Right hindlimb (tissue), 1 donor: ENCODE measurements at regions not wholly inside any gene's neighbourhood (a gene's known extent, or its start where the extent isn't known, plus 50 kb on each side); places are given as distances from the start of the nearest gene placed in this dataset.

Source experiments
- DNase-seq: peaks from one replicate; pipeline ENCODE4 v3.0.0-alpha.2; 2018

DNA sequence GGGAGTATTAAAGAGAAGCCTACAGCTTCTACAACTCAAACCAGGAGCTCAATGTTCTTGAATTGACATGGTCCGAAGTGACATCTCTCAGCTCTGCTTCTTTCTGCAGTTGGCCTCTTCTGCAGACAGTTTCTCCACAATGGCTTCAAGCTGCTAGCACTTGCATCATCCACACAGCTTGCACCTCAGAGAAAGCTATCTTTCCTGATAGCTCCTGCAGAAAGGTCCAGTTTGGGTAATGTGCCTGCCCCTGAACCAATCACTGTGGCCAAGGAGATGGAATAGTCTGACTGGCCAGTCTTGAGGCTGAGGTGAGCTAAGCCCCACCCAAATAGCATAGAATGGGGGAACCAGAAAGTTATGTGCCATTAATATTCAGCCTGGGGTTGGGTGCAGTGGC is 95.8 kb upstream of the ABCA1 start:
- DNase-seq: no peak

DNA sequence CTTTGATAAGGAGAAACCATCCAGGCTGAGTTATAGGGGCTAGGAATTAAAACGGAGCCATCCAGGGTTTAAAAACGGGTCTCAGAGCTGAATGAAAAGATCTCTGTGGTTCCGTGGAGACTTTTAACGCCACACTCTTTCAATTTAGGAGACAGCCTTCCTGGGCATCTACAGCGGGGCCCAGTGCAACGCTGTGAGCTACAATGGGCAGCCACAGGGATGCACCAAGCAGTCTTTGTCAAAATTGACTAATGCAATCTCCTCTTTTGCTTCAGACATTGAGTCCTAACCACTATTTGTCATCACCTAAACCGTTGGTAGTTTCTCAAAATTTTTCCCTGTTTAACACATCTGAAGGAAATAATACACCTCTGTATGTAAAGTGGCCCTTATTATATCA is 96.6 kb upstream of the ABCA1 start:
- no peak for DNase-seq

DNA sequence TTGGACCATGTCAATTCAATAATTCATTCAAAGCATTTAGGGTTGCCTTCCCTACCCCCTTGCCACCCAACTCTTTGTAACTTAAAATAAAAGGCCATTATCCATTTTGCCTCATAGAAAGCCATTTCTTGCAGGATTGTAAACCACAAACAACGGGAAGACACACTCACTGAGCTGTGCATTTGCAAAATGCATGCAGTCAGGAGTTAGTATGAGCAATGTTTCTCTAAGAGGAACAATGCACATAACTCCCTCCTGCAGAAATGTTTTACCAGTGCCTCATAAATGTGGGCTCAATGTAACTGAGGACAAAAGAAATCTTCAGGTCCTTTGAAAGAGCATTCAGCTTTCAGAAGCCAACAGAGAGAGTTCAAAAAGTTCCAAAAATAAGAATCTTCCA is 98.5 kb upstream of the ABCA1 start:
- no peak for DNase-seq

- DNase-seq: no peak
Measured at GRCh38 chr9:105027084-105027483, 99.1 kb upstream of the ABCA1 start.

DNA sequence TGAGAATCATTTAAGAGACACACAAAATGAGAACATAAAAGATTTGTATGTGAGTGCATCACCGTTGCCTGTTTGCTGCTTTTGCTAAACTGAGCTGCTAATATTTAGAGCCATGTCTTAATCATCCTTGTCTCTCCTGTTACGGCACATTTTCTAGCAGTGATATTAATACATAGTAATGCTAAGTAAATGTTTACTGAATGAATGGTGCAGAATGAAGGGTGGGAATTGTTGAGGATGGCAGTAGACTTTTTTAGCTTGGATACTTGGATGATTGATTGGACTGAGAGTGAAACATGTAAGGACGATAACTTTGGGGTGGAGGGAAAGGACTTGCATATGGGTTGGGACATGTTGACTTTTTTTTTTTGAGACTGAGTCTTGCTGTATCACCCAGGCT is 102.3 kb upstream of the ABCA1 start:
- no peak for DNase-seq

- no peak for DNase-seq
Measured at GRCh38 chr9:105037139-105037538, 109.2 kb upstream of the ABCA1 start.

GRCh38 chr9:105038051-105038450 is 110.1 kb upstream of the ABCA1 start:
- no peak for DNase-seq

- DNase-seq: no peak
Measured at GRCh38 chr9:105039175-105039799, 111.3 kb upstream of the ABCA1 start.

DNA sequence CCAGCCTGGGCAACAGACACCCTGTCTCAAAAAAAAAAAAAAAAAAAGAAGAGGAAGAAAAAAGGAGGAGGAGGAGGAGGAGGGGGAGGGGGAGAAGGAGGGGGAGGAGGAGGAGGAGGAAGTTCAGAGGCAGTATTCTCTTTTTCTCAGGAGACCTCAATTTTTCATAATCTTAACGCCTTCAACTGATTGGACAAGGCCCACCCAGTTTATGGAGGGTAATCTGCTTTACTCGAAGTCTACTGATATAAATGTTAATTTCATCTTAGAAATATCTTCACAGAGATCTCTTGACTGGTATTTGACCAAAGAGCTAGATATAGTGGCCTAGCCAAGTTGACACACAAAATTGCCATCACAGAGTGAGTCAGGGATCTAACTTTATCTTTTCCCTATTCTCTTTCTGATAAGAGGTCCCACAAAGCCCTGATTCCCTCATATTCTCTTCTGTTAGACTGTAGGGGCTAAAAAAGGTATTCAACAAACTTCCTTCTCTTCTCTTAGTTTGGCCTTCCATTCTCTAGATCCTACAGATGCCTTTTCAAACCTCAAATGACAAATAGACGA is 115.5 kb upstream of the ABCA1 start:
- DNase-seq: no peak

DNA sequence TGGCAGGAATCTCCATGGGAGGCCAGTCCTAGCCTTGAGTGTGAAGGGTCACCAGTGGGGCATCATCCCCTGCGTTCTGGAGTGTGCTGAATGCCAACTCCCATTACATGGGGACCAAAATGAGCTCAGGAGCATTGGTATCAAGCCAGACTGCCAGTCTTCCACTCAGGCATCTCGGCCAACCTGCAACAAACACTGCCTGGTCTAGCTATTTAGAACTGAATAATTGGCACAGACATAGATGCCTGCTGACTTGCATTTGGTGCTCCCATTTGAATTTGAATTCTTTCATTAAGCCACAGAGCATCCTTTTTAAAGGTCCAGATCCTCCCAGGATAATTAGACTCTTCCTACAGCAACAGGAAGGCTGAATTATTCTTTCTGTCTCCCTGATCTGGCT is 116.6 kb upstream of the ABCA1 start:
- DNase-seq: no peak

- DNase-seq: no peak
Measured at GRCh38 chr9:105046907-105047741, 119.2 kb upstream of the ABCA1 start.

GRCh38 chr9:105047742-105048041 is 119.7 kb upstream of the ABCA1 start:
- DNase-seq: no peak

- DNase-seq: no peak
Measured at GRCh38 chr9:105048331-105048730, 120.4 kb upstream of the ABCA1 start.

GRCh38 chr9:105050296-105050695 is 122.3 kb upstream of the ABCA1 start:
- DNase-seq: no peak

- no peak for DNase-seq
Measured at GRCh38 chr9:105051897-105052296, 123.9 kb upstream of the ABCA1 start.

DNA sequence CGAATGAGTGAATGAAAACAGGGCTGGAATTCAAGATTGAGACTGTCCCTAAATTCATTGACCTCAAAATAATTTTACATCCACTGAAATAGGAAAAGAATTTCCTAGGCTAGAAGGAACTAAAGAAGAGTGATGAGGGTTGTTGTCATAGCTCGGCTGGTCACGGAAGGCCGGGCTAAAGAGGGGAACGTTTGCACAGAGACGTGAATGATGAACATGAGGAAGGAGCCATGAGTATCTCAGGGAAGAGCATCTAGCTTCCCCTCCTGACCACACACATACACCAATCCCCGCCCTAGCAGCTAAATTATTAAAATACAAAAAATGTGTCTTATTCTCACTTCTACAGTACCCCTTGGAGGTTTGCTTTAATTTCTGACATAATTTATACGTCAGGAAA is 124.4 kb upstream of the ABCA1 start:
- DNase-seq: no peak

DNA sequence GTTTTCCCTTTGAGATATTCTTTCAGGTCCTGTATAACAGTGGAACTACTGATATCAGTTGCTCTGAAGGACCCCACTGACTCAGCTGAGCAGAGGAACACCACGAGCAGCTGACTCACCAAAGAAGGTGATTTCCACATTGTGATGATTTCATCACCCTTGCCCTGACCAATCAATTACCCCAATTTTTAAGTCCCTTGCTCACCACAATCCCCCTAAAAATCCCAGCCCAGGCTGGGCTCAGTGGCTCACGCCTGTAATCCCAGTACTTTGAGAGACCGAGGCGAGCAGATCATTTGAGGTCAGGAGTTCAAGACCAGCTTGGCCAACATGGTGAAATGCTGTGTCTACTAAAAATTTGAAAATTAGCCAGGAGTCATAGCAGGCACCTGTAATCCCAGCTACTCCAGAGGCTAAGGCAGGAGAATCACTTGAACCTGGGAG is 125.3 kb upstream of the ABCA1 start:
- DNase-seq: no peak

- DNase-seq: no peak
Measured at GRCh38 chr9:105054491-105054890, 126.5 kb upstream of the ABCA1 start.

GRCh38 chr9:105055917-105056316 is 128.0 kb upstream of the ABCA1 start:
- no peak for DNase-seq

- no peak for DNase-seq
Measured at GRCh38 chr9:105057551-105057950, 129.6 kb upstream of the ABCA1 start.

- DNase-seq: no peak
Measured at GRCh38 chr9:105059252-105059651, 131.3 kb upstream of the ABCA1 start.

DNA sequence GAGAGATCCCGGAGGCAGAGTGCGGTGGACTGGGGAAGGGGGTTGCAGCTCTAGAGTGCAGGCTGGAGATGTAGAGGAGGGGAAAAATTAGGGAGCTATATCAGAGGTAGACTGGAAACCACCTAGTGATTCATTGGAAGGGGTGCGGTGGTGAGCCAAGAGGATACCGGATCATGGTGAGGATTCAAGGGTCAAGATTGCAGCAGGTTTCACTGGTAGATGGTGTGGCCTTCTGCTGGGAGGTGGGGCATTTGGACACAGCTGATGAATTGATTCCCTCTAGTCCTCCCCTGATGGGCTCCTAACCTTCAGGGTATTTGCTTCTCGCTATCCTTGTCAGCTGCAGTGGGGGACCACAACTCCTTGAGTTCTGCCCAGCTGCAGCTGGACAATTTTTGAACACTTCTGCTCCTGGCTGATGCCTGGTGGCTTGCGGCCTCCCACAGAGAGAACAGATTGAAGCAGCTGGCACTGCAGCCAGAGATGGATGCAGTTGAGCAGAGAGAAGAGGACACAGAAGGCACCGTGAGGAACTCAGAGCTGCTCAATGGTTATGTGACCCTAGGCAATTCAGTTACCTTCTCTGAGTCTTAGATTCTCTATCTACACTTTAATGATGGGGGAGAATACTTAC is 134.4 kb upstream of the ABCA1 start:
- DNase-seq: peak; percentile 62

DNA sequence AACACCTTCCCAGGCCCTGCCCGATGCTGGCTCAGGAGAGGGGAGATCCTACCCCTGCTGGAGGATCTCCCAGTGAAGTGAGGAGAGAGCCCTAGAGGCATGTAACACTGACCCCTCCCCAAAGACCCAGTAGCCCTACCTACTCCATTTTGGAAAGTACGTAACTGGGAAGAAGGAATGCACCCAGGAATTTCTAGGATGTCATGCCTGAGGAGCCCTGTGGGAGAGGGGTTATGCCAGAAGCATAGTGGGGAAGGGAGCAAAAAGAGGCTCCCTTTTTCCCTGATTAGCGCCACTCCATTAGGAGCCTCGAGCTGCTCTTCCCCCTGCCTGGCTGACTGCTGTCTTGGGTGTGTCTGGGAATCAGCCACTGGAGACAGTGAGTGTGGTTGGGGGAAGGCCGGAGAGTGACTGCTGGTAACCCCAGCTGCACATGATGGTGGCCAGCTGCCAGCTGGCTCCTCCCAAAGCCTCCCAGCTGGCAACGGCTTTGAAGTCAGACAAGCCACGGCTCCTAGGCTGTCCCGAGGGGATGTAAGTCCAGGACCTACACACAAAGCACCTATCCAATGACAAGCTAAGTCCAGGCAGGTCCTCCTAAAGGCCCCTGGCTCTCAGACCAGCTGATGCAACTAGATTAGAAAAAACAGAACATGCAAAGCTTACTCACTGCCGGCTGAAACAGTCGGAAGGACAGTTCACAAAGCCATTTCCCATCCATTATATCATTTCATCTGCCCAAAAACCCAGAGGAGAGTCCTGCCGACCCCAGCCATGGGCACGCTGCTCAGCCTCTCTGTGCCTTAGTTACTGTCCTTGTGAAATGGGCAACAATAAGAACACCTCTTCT is 136.5 kb upstream of the ABCA1 start:
- DNase-seq: peak; percentile 92
